Astrocyte (in vitro differentiated cells and primary cell): ENCODE measurements at regions not wholly inside any gene's neighbourhood (a gene's known extent, or its start where the extent isn't known, plus 50 kb on each side); places are given as distances from the start of the nearest gene placed in this dataset.

Experiments used
- EZH2 ChIP-seq: IDR thresholded peaks from 2 replicates; pipeline ENCODE4 v1.6.1; 2012; ENCODE audit warnings: mild to moderate bottlenecking, low read length, inconsistent platforms; ENCODE audit not compliant: insufficient read depth
- TF ChIP-seq, protein P1 (sequence below): IDR thresholded peaks from 2 replicates; pipeline ENCODE4 v1.5.1; 2011; ENCODE audit warnings: low read depth, mild to moderate bottlenecking, inconsistent platforms, low read length, moderate library complexity; ENCODE audit not compliant: insufficient read depth

DNA sequence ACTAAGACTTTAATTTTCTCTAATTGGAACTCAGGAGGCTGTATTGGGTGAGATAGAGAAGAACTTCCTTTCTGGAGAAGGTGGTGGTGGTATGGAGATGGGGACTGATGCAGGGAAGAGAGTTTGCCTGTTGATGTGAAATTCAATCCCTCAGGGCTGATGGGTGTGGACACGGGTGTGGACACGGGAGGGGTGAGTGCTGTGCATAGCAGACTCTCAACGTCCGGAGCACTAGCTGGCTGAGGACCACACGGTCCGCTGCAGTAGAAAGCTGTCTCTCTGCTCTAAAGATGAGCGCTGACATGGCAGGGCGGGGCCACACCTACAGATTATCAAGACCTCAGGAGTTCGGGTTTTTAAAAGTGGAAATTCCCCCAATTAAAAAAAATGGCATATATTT, 148.5 kb upstream of the PITRM1 start:
- no peak for TF ChIP-seq EZH2
- TF ChIP-seq, protein P1, sequence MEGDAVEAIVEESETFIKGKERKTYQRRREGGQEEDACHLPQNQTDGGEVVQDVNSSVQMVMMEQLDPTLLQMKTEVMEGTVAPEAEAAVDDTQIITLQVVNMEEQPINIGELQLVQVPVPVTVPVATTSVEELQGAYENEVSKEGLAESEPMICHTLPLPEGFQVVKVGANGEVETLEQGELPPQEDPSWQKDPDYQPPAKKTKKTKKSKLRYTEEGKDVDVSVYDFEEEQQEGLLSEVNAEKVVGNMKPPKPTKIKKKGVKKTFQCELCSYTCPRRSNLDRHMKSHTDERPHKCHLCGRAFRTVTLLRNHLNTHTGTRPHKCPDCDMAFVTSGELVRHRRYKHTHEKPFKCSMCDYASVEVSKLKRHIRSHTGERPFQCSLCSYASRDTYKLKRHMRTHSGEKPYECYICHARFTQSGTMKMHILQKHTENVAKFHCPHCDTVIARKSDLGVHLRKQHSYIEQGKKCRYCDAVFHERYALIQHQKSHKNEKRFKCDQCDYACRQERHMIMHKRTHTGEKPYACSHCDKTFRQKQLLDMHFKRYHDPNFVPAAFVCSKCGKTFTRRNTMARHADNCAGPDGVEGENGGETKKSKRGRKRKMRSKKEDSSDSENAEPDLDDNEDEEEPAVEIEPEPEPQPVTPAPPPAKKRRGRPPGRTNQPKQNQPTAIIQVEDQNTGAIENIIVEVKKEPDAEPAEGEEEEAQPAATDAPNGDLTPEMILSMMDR, result no peak
